Esophagus squamous epithelium (tissue), 5 donors: ENCODE measurements at regions not wholly inside any gene's neighbourhood (a gene's known extent, or its start where the extent isn't known, plus 50 kb on each side); places are given as distances from the start of the nearest gene placed in this dataset.

ENCODE experiments used
- DNase-seq: peaks from one replicate; lab custom pipeline; 2025; lab: John Stamatoyannopoulos, UW
- H3K27ac ChIP-seq, 4 donors: fragments of 200-600 bp; sonication (generic); one replicate each; pipeline ENCODE4 v1.5.1; 2016 to 2019; ENCODE audit warnings: mild to moderate bottlenecking in 1 of 4
- H3K27me3 ChIP-seq, 4 donors: fragments of 200-600 bp; sonication (generic); 1 replicate in 3 of 4; 2 replicates in 1 of 4; pipeline versions ENCODE4 v1.5.1 to v1.6.0; 2017 to 2021; ENCODE audit warnings: antibody characterized with exemption in 1 of 4
- H3K36me3 ChIP-seq, 3 donors: fragments of 200-600 bp; sonication (generic); one replicate each; pipeline ENCODE4 v1.5.1; 2016 to 2019
- H3K4me1 ChIP-seq, 3 donors: fragments of 200-600 bp; sonication (generic); one replicate each; pipeline ENCODE4 v1.5.1; 2017 to 2019
- H3K4me3 ChIP-seq, 4 donors: fragments of 200-600 bp; sonication (generic); 1 replicate in 3 of 4; 2 replicates in 1 of 4; pipeline ENCODE4 v1.5.1; 2016 to 2019; ENCODE audit warnings: mild to moderate bottlenecking in 2 of 4, moderate library complexity in 1 of 4
- H3K9me3 ChIP-seq, 3 donors: fragments of 200-600 bp; sonication (generic); one replicate each; pipeline ENCODE4 v1.5.1; 2016 to 2019
- CTCF ChIP-seq, 6 experiments: fragments of 450-650 bp in 4 of 6; fragments of 200-600 bp in 2 of 6; sonication (generic) in 2 of 6; IDR thresholded peaks; one replicate each; pipeline ENCODE4 v1.5.1; 2016 to 2019; ENCODE audit warnings: antibody characterized with exemption in 6 of 6, mild to moderate bottlenecking in 4 of 6, moderate library complexity in 4 of 6
- POLR2A ChIP-seq, 4 donors: fragments of 450-650 bp; IDR thresholded peaks; one replicate each; pipeline ENCODE4 v1.6.1; 2017; ENCODE audit warnings: antibody characterized with exemption in 4 of 4, mild to moderate bottlenecking in 4 of 4, moderate library complexity in 3 of 4
- WGBS, 2 donors: methylation state at CpG; one replicate each; pipeline ENCODE4 v1.1.5; 2018; 5-methylcytosine and 5-hydroxymethylcytosine counted together
- intact Hi-C: fragments of 100-400 bp; cut with DNase I; formaldehyde crosslinking; loops from one replicate; pipeline ENCODE4 v1.15.0; 2022
- donor health status: DM: yes; HTN: yes; CAD: no.

GRCh38 chr6:119636060-119636459 lies 286.5 kb upstream of the MAN1A1 start:
- Histone ChIP-seq H3K27ac (no peak overlapping the region), H3K4me3 (no peak overlapping the region), H3K4me1 (no peaks in the 10 kb centered on the region), H3K36me3 (no peaks in the 10 kb centered on the region), H3K27me3 (no peaks in the 10 kb centered on the region), H3K9me3 (no peaks in the 10 kb centered on the region)
- 72 to 85% methylated on average over 2 of the region's 2 CpGs for WGBS, 2 donors
- intact Hi-C loops: no loop called here
- no peak for TF ChIP-seq POLR2A (IDR thresholded peaks at IDR 0.05)
- no peak for TF ChIP-seq CTCF (IDR thresholded peaks at IDR 0.05)
- DNase-seq: no peak

DNA sequence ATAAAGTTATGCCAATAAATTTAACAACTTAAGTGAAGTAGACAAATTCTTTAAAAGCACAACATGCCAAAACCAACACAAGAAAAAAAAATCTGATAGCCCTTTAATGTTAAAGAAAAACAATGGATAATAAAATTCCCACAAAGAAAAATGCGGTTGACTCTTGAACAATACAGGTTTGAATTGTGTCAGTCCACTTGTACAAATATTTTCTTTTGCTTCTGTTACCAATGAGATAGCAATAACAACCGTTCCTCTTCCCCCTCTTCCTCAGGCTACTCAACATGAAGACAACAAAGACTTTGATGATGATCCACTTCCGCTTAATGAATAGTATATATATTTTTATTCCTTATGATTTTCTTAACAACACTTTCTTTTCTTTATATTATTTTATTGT lies 283.9 kb upstream of the MAN1A1 start:
- no peak overlapping the region for H3K27ac ChIP-seq
- no peaks in the 10 kb centered on the region for H3K36me3 ChIP-seq
- H3K27me3 ChIP-seq: no peaks in the 10 kb centered on the region
- H3K4me1 ChIP-seq: no peaks in the 10 kb centered on the region
- WGBS, 2 donors: 62 to 71% methylated on average over 3 of the region's 3 CpGs
- DNase-seq: no peak
- no peak overlapping the region for H3K4me3 ChIP-seq
- intact Hi-C loops: no loop called here
- no peaks in the 10 kb centered on the region for H3K9me3 ChIP-seq
- no peak for TF ChIP-seq CTCF (IDR thresholded peaks at IDR 0.05)
- TF ChIP-seq POLR2A (IDR thresholded peaks at IDR 0.05): no peak

DNA sequence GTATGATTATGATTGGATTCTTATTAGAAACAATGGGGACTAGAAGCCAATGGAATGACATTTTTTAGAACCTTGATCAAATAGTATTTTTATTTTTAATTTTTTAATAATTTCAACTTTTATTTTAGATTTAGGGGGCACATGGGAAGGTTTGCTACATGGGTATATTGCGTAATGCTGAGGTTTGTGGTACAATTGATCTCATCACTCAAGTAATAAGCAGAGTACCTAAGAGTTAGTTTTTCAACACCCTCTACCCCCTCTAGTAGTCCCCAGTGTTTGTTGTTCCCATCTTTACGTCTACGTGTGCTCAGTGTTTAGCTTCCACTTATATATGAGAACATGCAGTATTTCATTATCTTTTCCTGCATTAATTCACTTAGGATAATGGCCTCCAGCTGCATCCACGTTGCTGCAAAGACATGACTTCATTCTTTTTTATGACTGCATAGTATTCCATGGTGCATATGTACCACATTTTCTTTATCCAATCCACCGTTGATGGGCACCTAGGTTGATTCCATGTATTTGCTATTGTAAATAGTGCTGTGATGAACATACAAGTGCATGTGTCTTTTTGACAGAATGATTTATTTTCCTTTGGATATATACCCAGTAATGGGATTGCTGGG lies 281.1 kb upstream of the MAN1A1 start:
- Histone ChIP-seq H3K36me3 (no peaks in the 10 kb centered on the region), H3K4me3 (no peak overlapping the region), H3K27me3 (no peaks in the 10 kb centered on the region), H3K9me3 (no peaks in the 10 kb centered on the region), H3K4me1 (peaks cover 0 to 7% (median 0%) of the 10 kb centered on the region in 3 donors), H3K27ac (no peak overlapping the region)
- no peak for TF ChIP-seq POLR2A (IDR thresholded peaks at IDR 0.05)
- no peak for TF ChIP-seq CTCF (IDR thresholded peaks at IDR 0.05)
- intact Hi-C loops: no loop called here
- DNase-seq: no peak
- WGBS, 2 donors: 85 to 86% methylated on average over 5 of the region's 5 CpGs

DNA sequence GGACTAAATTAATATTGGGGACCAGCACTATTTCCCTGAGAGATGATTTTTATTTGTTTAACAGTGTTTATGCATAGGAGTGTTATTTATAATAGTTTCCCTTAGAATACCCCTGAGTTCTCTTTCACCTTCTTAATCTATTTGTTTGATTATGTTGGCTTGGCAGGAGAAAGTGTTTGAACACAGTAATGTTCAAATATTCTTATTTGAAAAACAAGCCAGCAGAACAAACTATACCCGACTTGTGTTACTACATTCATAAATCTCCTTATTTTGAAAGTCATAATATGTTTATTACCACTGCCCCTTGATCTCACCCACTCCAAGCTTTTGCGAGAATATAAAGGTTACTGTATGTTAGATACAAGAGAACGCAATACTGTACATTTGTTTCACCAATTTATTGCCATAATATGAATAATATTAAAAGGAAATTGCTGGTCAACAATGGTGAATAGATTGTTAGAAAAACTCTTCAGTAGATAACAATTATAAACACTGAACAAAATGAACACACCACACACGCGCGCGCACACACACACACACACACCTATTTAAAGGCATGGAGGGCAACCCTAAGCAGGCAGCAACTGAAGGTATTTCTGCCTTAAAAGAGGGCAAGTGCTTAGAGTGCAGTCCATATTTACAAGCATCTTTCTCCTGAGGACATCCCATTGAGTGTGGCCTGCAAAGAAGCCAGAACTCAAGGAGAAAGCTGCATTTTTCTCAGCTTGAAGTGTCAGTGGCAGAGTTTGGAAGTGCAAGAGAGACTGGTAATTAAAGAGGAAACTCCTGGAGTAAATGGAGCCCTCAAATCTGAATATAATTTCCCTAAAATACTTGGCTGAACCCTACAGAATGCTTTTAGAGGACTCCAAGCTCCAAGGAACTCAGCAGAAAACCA lies 279.4 kb upstream of the MAN1A1 start:
- Histone ChIP-seq H3K9me3 (no peaks in the 10 kb centered on the region), H3K36me3 (no peaks in the 10 kb centered on the region), H3K27ac (no peak overlapping the region), H3K4me3 (no peak overlapping the region), H3K27me3 (no peaks in the 10 kb centered on the region), H3K4me1 (peaks cover 0 to 7% (median 0%) of the 10 kb centered on the region in 3 donors)
- no peak for DNase-seq
- 89 to 91% methylated on average over 7 of the region's 7 CpGs for WGBS, 2 donors
- intact Hi-C loops: no loop called here
- TF ChIP-seq POLR2A (IDR thresholded peaks at IDR 0.05) (no peak), CTCF (IDR thresholded peaks at IDR 0.05) (no peak)
